ENCODE measurements at regions not wholly inside any gene's neighbourhood (a gene's known extent, or its start where the extent isn't known, plus 50 kb on each side); places are given as distances from the start of the nearest gene placed in this dataset.

GRCh38 chr16:73170612-73171038 lies 122.7 kb upstream of the ZFHX3 start:
- DNase-seq = no peak

GRCh38 chr16:73166947-73167550 lies 119.1 kb upstream of the ZFHX3 start:
- DNase-seq = no peak

GRCh38 chr16:73166441-73166851 lies 118.5 kb upstream of the ZFHX3 start:
- no peak for DNase-seq

- DNase-seq = no peak
These were observed 115.4 kb upstream of the ZFHX3 start for GRCh38 chr16:73163238-73163815.

GRCh38 chr16:73161977-73162376 lies 114.0 kb upstream of the ZFHX3 start:
- no peak for DNase-seq

GRCh38 chr16:73159296-73159695 lies 111.4 kb upstream of the ZFHX3 start:
- DNase-seq = no peak

- DNase-seq = no peak
These were observed 109.9 kb upstream of the ZFHX3 start for GRCh38 chr16:73157861-73158260.

- no peak for DNase-seq
These were observed 106.3 kb upstream of the ZFHX3 start for GRCh38 chr16:73154063-73154870.

GRCh38 chr16:73152386-73153125 lies 104.6 kb upstream of the ZFHX3 start:
- no peak for DNase-seq

- no peak for DNase-seq
These were observed 104.0 kb upstream of the ZFHX3 start for GRCh38 chr16:73151941-73152340.

GRCh38 chr16:73151225-73151624 lies 103.3 kb upstream of the ZFHX3 start:
- DNase-seq = no peak

GRCh38 chr16:73150786-73151185 lies 102.9 kb upstream of the ZFHX3 start:
- no peak for DNase-seq

- no peak for DNase-seq
These were observed 101.4 kb upstream of the ZFHX3 start for GRCh38 chr16:73149334-73149733.

- no peak for DNase-seq
These were observed 100.0 kb upstream of the ZFHX3 start for GRCh38 chr16:73147958-73148357.

GRCh38 chr16:73145166-73145880 lies 97.4 kb upstream of the ZFHX3 start:
- DNase-seq = no peak

- no peak for DNase-seq
These were observed 95.9 kb upstream of the ZFHX3 start for GRCh38 chr16:73143576-73144422.

- no peak for DNase-seq
These were observed 95.1 kb upstream of the ZFHX3 start for GRCh38 chr16:73143002-73143401.

GRCh38 chr16:73142053-73142854 lies 94.3 kb upstream of the ZFHX3 start:
- no peak for DNase-seq

GRCh38 chr16:73140929-73141328 lies 93.0 kb upstream of the ZFHX3 start:
- no peak for DNase-seq

GRCh38 chr16:73131156-73131862 lies 83.4 kb upstream of the ZFHX3 start:
- no peak for DNase-seq
